SK-N-MC (cell line): ENCODE measurements at regions not wholly inside any gene's neighbourhood (a gene's known extent, or its start where the extent isn't known, plus 50 kb on each side); places are given as distances from the start of the nearest gene placed in this dataset.
"Not testable (repeated sequence)": the region's sequence is repeated elsewhere in the genome, so short reads cannot be mapped to it uniquely, and the experiment has no call there.

Source experiments
- DNase-seq: peaks from one replicate; pipeline ENCODE4 v3.0.0-alpha.2; 2011; ENCODE audit warnings: low read depth, low spot score
- H3K27ac ChIP-seq: fragments of 200-600 bp; sonication (generic); 2 replicates; pipeline ENCODE4 v1.5.1; 2016; ENCODE audit warnings: mixed run types
- H3K36me3 ChIP-seq: fragments of 200-600 bp; sonication (generic); 2 replicates; pipeline ENCODE4 v1.6.1; 2017; ENCODE audit warnings: antibody characterized with exemption, low read length, mixed read lengths; ENCODE audit not compliant: insufficient read depth
- H3K4me3 ChIP-seq: fragments of 200-600 bp; sonication (generic); 2 replicates; pipeline ENCODE4 v1.5.1; 2016
- H3K9ac ChIP-seq: fragments of 200-600 bp; sonication (generic); 2 replicates; pipeline ENCODE4 v1.8.0; 2017; ENCODE audit warnings: mixed run types, mixed read lengths; ENCODE audit not compliant: insufficient read length
- H3K9me3 ChIP-seq: fragments of 200-600 bp; sonication (generic); 2 replicates; pipeline ENCODE4 v1.6.1; 2017; ENCODE audit warnings: low read depth, mild to moderate bottlenecking, antibody characterized with exemption, low read length, moderate library complexity, mixed read lengths
- EZH2 ChIP-seq: fragments of 200-600 bp; sonication (generic); IDR thresholded peaks from one replicate; pipeline ENCODE4 v1.6.1; 2017; ENCODE audit warnings: antibody characterized with exemption
- FOXP2 ChIP-seq: optimal IDR thresholded peaks from 2 replicates; pipeline ENCODE3; 2011; ENCODE audit warnings: mild to moderate bottlenecking, moderate library complexity; ENCODE audit not compliant: insufficient read depth; ENCODE audit errors: extremely low read length, control extremely low read depth
- POLR2AphosphoS5 ChIP-seq: IDR thresholded peaks from 2 replicates; pipeline ENCODE4 v1.6.1; 2012; ENCODE audit warnings: mild to moderate bottlenecking, low read depth, low read length, borderline replicate concordance

DNA sequence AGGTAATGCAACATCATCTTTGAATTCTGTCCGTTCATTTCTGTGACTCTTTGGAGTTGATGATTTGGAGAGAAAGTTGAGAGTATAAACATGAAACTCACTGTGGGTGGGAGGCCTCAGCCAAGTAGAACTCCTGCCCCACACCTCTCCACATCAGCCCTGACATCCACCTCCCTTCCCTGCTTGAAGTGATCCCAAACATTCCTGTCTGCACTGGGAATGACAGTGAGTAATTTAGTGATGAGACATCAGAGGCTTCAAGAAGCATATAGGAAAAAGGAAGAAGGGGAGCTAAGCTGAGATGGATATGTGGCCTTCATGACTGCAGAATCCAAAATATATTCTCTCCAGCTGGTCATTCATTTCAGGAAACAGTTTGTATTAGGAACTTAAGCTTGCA, 151.8 kb downstream of the SPATA18 start:
- H3K36me3 ChIP-seq, result no peaks in the 10 kb centered on the region
- H3K27ac ChIP-seq, result no peak overlapping the region
- DNase-seq, result no peak
- H3K9ac ChIP-seq, result no peak overlapping the region
- no peak overlapping the region for H3K4me3 ChIP-seq
- TF ChIP-seq FOXP2 (no peak), POLR2AphosphoS5 (no peak), EZH2 (no peak)
- H3K9me3 ChIP-seq, result no peaks in the 10 kb centered on the region

DNA sequence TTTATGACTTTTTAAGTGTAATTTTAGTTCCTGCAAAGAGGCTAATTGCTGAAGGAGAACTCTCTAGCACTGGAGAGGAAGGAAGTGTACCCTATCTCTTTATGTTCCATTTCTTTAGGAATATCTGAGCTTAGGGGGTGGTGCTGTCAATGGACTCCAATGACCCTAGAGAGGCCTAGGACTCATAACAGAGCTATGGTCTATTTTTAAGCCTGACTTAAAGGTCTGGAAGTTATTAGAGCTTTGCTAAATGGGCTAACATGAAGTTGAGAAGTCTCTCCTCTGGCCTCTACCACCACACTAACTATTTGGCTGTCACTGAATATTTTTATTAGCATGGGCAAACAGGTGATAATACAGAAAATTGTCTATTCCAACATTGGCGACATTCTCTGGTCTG, 152.2 kb downstream of the SPATA18 start:
- DNase-seq, result no peak
- Histone ChIP-seq H3K36me3 (no peaks in the 10 kb centered on the region), H3K27ac (no peak overlapping the region), H3K4me3 (no peak overlapping the region), H3K9ac (no peak overlapping the region), H3K9me3 (no peaks in the 10 kb centered on the region)
- no peak for TF ChIP-seq EZH2

DNA sequence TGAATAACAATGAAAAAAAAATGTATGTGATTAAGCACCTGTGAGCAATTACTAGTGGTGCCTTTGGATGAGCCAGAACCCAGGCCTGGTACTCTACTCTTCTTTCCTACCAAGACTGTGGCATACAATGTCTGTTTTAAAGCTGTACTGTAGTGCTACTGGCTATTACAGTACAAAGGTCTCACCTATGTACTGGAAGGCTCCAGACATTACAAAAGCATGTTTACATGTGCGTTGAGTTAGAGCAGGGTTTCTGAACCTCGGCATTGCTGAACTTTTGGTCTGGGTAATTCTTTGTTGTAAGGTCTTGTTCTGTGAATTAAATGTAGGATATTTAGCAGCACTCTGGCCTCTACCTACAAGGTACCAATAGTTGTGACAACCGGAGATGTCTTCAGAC, 153.8 kb downstream of the SPATA18 start:
- H3K9me3 ChIP-seq, result no peaks in the 10 kb centered on the region
- no peak for DNase-seq

DNA sequence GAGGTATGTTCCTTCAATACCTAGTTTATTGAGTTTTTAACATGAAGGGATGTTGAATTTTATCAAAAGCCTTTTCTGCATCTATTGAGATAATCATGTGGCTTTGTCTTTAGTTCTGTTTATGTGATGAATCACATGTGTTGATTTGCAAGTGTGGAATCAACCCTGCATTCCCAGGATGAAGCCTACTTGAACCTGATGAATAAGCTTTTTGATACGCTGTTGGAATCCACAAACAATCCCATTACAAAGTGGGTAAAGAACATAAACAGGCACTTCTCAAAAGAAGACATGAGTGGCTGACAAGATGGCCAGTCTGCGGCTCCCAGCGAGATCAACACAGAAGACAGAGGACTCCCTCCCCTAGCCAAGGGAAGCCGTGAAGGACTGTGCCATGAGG, 156.0 kb downstream of the SPATA18 start:
- H3K27ac ChIP-seq, H3K9ac ChIP-seq, H3K9me3 ChIP-seq, DNase-seq, H3K4me3 ChIP-seq, H3K36me3 ChIP-seq: not testable (repeated sequence)

More for the DNA sequence above, 153.8 kb downstream of the SPATA18 start:
- no peak overlapping the region for H3K4me3 ChIP-seq
- H3K9ac ChIP-seq, result no peak overlapping the region
- H3K36me3 ChIP-seq, result no peaks in the 10 kb centered on the region
- H3K27ac ChIP-seq, result no peak overlapping the region
- TF ChIP-seq POLR2AphosphoS5, result no peak

DNA sequence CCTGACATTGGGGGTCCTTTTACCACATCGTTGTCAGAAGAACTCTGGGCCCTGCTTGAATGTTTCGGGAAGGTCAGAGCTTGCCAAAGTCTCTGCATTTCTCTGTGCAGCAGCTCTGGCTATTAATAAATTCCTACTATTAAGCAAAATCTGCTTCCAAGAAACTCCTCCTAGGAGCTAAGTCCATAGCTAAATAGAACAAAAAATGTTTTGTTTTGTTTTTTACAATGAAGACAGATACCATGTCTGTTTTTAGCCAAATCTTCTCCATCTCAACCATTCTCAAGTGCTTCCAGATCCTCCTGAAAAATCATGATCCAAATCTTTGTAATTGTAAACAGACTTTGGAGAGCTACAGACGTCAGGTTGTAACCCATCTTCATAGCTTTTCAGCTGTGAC, 161.6 kb downstream of the SPATA18 start:
- TF ChIP-seq POLR2AphosphoS5, result no peak
- TF ChIP-seq FOXP2, result no peak
- TF ChIP-seq EZH2, result no peak
- Histone ChIP-seq H3K9me3 (no peaks in the 10 kb centered on the region), H3K27ac (no peak overlapping the region), H3K9ac (no peak overlapping the region), H3K36me3 (no peaks in the 10 kb centered on the region), H3K4me3 (no peak overlapping the region)
- DNase-seq, result no peak

DNA sequence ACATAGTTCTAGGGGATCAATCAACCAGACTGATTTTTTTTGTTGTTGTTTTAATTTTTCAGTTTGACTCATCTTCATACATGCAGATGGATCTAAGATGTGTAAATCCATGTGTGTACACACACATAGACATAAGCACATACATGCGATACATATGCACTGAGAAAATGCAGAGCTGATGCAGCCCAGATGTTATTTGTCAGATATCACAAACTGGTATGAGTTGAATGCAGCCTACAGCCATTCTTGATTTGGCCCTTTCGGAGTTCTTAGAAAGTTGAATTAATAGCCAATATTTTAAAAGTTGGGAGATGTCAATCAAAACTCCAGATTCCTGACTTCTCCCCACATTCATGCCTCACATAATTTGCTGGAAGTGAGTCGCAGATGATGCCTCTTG, 180.4 kb downstream of the SPATA18 start:
- no peak overlapping the region for H3K4me3 ChIP-seq
- no peak for DNase-seq
- no peak overlapping the region for H3K27ac ChIP-seq
- H3K36me3 ChIP-seq, result no peaks in the 10 kb centered on the region
- H3K9ac ChIP-seq, result no peak overlapping the region
- no peaks in the 10 kb centered on the region for H3K9me3 ChIP-seq
- no peak for TF ChIP-seq FOXP2
- TF ChIP-seq POLR2AphosphoS5, result no peak
- no peak for TF ChIP-seq EZH2

DNA sequence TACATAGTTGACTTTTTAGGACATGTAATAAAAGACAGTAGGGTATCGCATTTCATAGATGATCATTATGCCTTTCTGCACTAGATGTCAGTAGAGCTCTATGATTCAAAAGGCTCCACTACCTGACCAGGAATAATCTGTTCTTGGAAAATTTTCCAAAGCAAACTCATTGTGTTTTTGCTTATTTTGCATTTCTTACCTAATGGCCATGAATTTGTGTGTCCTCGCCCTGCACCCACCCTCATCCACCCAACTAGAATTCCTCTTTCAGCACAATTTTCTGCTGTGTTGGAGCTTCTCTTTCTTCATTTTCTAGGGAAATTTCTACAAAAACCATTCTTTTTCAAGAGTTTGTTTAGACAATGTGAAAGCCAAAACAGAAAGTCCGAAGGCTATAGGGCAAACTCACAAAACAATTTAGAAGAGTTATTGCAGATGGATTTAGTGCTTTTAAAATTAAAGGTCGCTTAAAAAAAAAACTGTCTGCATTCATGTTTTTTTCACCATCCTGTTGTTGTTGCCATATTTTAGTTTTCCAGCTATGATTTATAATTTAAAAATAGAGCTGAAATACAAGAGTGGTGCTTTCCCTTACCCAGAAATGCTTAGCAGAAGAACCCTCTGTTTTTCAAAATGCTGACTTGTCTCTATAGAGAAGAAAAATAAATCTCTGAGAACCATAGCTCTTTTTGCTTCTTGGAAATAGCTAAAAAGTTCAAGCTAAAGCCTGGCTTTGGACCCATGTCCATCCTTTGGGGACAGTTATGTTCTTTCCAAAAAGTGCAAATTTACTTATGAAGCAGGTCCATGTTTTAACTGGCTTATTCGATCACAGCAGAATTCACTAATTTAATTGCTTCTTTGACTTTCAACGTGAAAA, 183.7 kb downstream of the SPATA18 start:
- DNase-seq, result peak; percentile 14
- TF ChIP-seq EZH2, result no peak
- no peak overlapping the region for H3K27ac ChIP-seq
- no peak overlapping the region for H3K4me3 ChIP-seq
- H3K9me3 ChIP-seq, result no peaks in the 10 kb centered on the region
- no peaks in the 10 kb centered on the region for H3K36me3 ChIP-seq
- no peak overlapping the region for H3K9ac ChIP-seq

DNA sequence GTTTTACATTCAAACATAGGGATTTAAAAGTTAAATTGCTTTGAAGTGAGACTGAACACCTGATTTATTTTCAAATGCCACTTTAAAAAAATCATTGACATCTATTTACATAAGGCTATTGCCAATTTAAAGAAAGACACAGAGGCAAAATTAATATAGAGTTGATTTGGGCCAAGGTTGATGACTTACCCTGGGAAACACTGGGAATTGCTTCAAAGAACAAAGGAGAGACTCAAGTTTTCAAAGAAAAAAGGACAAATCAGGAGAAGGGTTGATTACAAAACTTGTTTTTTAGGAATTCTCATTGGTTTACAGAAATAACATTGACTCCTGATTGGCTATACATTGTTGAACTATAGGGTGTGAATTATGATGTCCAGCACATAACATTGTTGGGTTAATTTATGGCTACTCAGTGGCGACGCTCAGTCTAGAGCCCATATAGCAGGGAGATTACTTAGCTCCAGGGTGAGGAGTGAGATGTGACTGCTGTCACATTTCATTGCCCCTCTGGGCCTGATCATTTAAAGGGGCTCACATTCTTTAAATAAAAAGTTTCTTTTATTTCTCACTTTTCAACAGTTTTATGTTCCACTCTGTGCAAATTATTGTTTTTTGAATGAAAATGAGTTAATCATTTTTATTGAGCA, 184.6 kb downstream of the SPATA18 start:
- no peak overlapping the region for H3K27ac ChIP-seq

DNA sequence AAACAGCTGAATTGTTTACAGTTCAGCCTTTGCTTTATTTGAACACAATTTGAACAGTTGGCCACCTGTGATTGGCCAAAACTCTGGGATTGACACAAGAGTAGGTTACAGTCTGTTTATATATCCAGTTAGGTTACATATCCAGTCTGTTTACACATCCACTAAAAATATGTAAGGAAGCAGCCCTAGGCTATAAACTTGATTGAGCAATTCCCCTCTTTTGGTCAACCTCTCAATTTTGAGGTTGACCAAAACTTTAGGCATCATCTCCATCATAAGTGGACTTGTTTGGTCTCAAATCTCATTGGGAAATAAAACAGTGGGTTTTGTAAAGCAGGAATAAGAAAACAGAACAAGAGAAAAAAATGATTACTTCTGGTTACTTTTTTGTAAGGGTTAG, 190.8 kb downstream of the SPATA18 start:
- Histone ChIP-seq H3K36me3 (no peaks in the 10 kb centered on the region), H3K9me3 (no peaks in the 10 kb centered on the region), H3K27ac (no peak overlapping the region), H3K4me3 (no peak overlapping the region), H3K9ac (no peak overlapping the region)
- no peak for DNase-seq
- TF ChIP-seq FOXP2, result no peak
- no peak for TF ChIP-seq EZH2
- no peak for TF ChIP-seq POLR2AphosphoS5

More for the DNA sequence above, 184.6 kb downstream of the SPATA18 start:
- no peaks in the 10 kb centered on the region for H3K36me3 ChIP-seq
- no peak for TF ChIP-seq FOXP2
- no peak for TF ChIP-seq POLR2AphosphoS5
- TF ChIP-seq EZH2, result no peak
- H3K9me3 ChIP-seq, result no peaks in the 10 kb centered on the region
- H3K9ac ChIP-seq, result no peak overlapping the region
- H3K4me3 ChIP-seq, result no peak overlapping the region
- DNase-seq, result no peak

DNA sequence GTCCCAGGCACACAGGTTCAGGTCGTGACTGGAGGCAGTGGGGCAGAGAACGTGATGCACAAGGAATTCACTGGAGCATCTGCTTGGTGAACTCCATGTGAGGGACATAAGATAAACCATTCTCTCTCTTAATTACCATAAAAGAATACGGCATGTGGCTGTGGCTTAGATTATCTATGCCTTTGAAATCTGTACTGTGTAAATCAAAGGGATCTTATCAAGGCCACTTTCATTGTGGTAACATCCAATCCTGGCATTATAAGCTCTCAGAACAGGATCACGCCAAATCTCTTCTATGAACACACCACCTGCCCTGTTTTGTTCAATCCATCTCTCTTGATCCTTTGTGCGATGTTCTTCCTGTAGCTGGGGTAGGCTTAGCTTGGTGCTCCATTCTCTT, 192.3 kb downstream of the SPATA18 start:
- H3K27ac ChIP-seq, result no peak overlapping the region
- H3K36me3 ChIP-seq, result no peaks in the 10 kb centered on the region
- no peak overlapping the region for H3K9ac ChIP-seq
- no peak overlapping the region for H3K4me3 ChIP-seq
- TF ChIP-seq FOXP2, result no peak
- TF ChIP-seq POLR2AphosphoS5, result no peak
- no peaks in the 10 kb centered on the region for H3K9me3 ChIP-seq
- DNase-seq, result no peak
